HCT116 (cell line): ENCODE measurements at regions not wholly inside any gene's neighbourhood (a gene's known extent, or its start where the extent isn't known, plus 50 kb on each side); places are given as distances from the start of the nearest gene placed in this dataset.

Experiments used
- ATAC-seq: fragments of 200-7000 bp; cut with Tn5 transposase; 2 replicates; pipeline ENCODE4 v1.9.1; 2020; ENCODE audit warnings: mild to moderate bottlenecking, moderate library complexity
- BruUV-seq: library from RNA; stranded (reverse); fragments of 400-500 nt; replicated peaks from 2 replicates; lab custom pipeline; 2021; lab: Mats Ljungman, UMichigan
- CTCF ChIA-PET: fragments of 300-600 bp; sonication (Branson Sonifier 250); formaldehyde crosslinking; loops from one replicate; lab custom pipeline; 2021; ENCODE audit warnings: antibody characterized with exemption; lab: Charles Lee
- POLR2A ChIA-PET: fragments of 300-600, 350-600 bp; sonication (Branson Sonifier 250); formaldehyde crosslinking; loops from one replicate; lab custom pipeline; 2021; ENCODE audit warnings: antibody characterized with exemption; lab: Charles Lee
- RAD21 ChIA-PET, 2 experiments: fragments of 300-600 bp; sonication (Branson Sonifier 250); formaldehyde crosslinking; loops; one replicate each; lab custom pipeline; 2023; ENCODE audit warnings: low total read pairs in 2 of 2; ENCODE audit not compliant: uncharacterized antibody in 2 of 2, unreplicated experiment in 2 of 2, low non-redundant PET in 1 of 2; lab: Charles Lee
- DNase-seq: peaks from one replicate; pipeline ENCODE4 v3.0.0-alpha.2; 2010; ENCODE audit warnings: low read depth, low spot score
- H2AFZ ChIP-seq: fragments of 200-600 bp; shearing (Covaris generic), sonication (generic); 2 replicates; pipeline ENCODE4 v1.6.1; 2017; ENCODE audit warnings: low read depth, mixed run types, mixed read lengths, antibody characterized with exemption, low read length; ENCODE audit not compliant: poor library complexity, severe bottlenecking
- H3K27ac ChIP-seq: 2 replicates; pipeline ENCODE4 v1.5.1; 2012; ENCODE audit warnings: low read depth, low read length
- H3K27me3 ChIP-seq: fragments of 200-600 bp; sonication (generic); 2 replicates; pipeline ENCODE4 v1.6.1; 2016; ENCODE audit warnings: mixed run types, low read length, mixed read lengths; ENCODE audit not compliant: insufficient read depth
- H3K36me3 ChIP-seq, 2 experiments: fragments of 200-500 bp in 1 of 2; fragments of 200-600 bp in 1 of 2; sonication (Bioruptor generic) in 1 of 2; sonication (generic) in 1 of 2; 2 replicates each; pipeline versions ENCODE4 v1.5.1 to v1.6.1; 2014 to 2016; ENCODE audit warnings: low read length in 2 of 2, inconsistent platforms in 1 of 2, mixed read lengths in 1 of 2, mixed run types in 1 of 2; ENCODE audit not compliant: insufficient read depth in 2 of 2, control insufficient read depth in 1 of 2
- H3K4me1 ChIP-seq, 2 experiments: fragments of 200-600 bp in 1 of 2; sonication (generic) in 1 of 2; 2 replicates each; pipeline versions ENCODE4 v1.5.1 to v1.6.1; 2012 to 2017; ENCODE audit warnings: low read length in 2 of 2, inconsistent platforms in 1 of 2, mild to moderate bottlenecking in 1 of 2, mixed read lengths in 1 of 2, mixed run types in 1 of 2, moderate library complexity in 1 of 2; ENCODE audit not compliant: insufficient read depth in 2 of 2, control insufficient read depth in 1 of 2
- H3K4me2 ChIP-seq: fragments of 200-600 bp; sonication (generic); 2 replicates; pipeline ENCODE4 v1.6.1; 2017; ENCODE audit warnings: mixed run types, low read length, mixed read lengths
- H3K4me3 ChIP-seq, 2 experiments: fragments of 200-600 bp in 1 of 2; sonication (generic) in 1 of 2; replicated peaks in 1 of 2; 2 replicates each; pipeline ENCODE4 v1.5.1; 2011 to 2016; ENCODE audit warnings: low read length in 2 of 2, control low read depth in 1 of 2, low read depth in 1 of 2, mild to moderate bottlenecking in 1 of 2, mixed read lengths in 1 of 2, mixed run types in 1 of 2
- H3K79me2 ChIP-seq: fragments of 200-600 bp; sonication (generic); 2 replicates; pipeline ENCODE4 v1.6.1; 2017; ENCODE audit warnings: mild to moderate bottlenecking, mixed run types, low read length, moderate library complexity, mixed read lengths; ENCODE audit not compliant: insufficient read depth
- H3K9ac ChIP-seq: fragments of 200-600 bp; sonication (generic); 2 replicates; pipeline ENCODE4 v1.6.1; 2016; ENCODE audit warnings: low read length, mixed read lengths
- H3K9me2 ChIP-seq: fragments of 200-600 bp; sonication (generic), shearing (Covaris generic); 2 replicates; pipeline ENCODE4 v1.6.1; 2017; ENCODE audit warnings: mixed run types, mild to moderate bottlenecking, moderate library complexity; ENCODE audit not compliant: insufficient read depth
- H3K9me3 ChIP-seq, 2 experiments: fragments of 200-500 bp in 1 of 2; fragments of 200-600 bp in 1 of 2; sonication (Bioruptor generic) in 1 of 2; sonication (generic) in 1 of 2; 2 replicates each; pipeline ENCODE4 v1.6.1; 2014 to 2017; ENCODE audit warnings: low read length in 2 of 2, mixed read lengths in 2 of 2, inconsistent platforms in 1 of 2, low read depth in 1 of 2, mild to moderate bottlenecking in 1 of 2, mixed run types in 1 of 2, moderate library complexity in 1 of 2; ENCODE audit not compliant: control insufficient read depth in 1 of 2, insufficient read depth in 1 of 2
- H4K20me1 ChIP-seq: fragments of 200-600 bp; sonication (generic), shearing (Covaris generic); 2 replicates; pipeline ENCODE4 v1.6.1; 2017; ENCODE audit warnings: mixed run types, mild to moderate bottlenecking, moderate library complexity; ENCODE audit not compliant: insufficient read depth
- ATF3 ChIP-seq: IDR thresholded peaks from 2 replicates; pipeline ENCODE4 v1.6.1; 2012
- EZH2phosphoT487 ChIP-seq: fragments of 200-600 bp; IDR thresholded peaks from 2 replicates; pipeline ENCODE4 v1.6.1; 2018; ENCODE audit warnings: antibody characterized with exemption, borderline replicate concordance
- JUND ChIP-seq: IDR thresholded peaks from 2 replicates; pipeline ENCODE4 v1.6.1; 2012
- REST ChIP-seq: IDR thresholded peaks from 2 replicates; pipeline ENCODE4 v1.6.1; 2012; ENCODE audit warnings: low read depth
- ZBTB33 ChIP-seq: IDR thresholded peaks from 2 replicates; pipeline ENCODE4 v1.6.1; 2011; ENCODE audit warnings: mild to moderate bottlenecking, low read length, moderate library complexity; ENCODE audit not compliant: insufficient replicate concordance; ENCODE audit errors: extremely low read depth
- ZFX ChIP-seq: fragments of 450-650 bp; IDR thresholded peaks from 2 replicates; pipeline ENCODE4 v1.6.1; 2017
- intact Hi-C: fragments of 100-400 bp; cut with micrococcal nuclease; formaldehyde crosslinking; loops from 2 replicates; pipeline ENCODE4 v1.10.0; 2022

- Histone ChIP-seq H3K27ac (no peak overlapping the region), H2AFZ (no peak overlapping the region), H4K20me1 (no peaks in the 10 kb centered on the region), H3K4me1 (no peaks in the 10 kb centered on the region), H3K9me2 (no peaks in the 10 kb centered on the region), H3K79me2 (no peaks in the 10 kb centered on the region), H3K4me3 (no peak overlapping the region)
- POLR2A ChIA-PET = no interaction called here
- no TSS peak for BruUV-seq
- ATAC-seq = no peak
- RAD21 ChIA-PET = no interaction called here
- TF ChIP-seq ATF3 (no peak), JUND (no peak), ZFX (no peak), EZH2phosphoT487 (no peak), REST (no peak), ZBTB33 (no peak)
- TF ChIP-seq, all 23 proteins: peak for 0
- H3K9me3 ChIP-seq = peaks cover 0 to 17% of the 10 kb centered on the region in 2 experiments; a peak in 2 of 4 replicates
- CTCF ChIA-PET = no interaction called here
- DNase-seq = no peak
- intact Hi-C loops = no loop called here
- no peak overlapping the region for H3K9ac ChIP-seq
- H3K27me3 ChIP-seq = no peaks in the 10 kb centered on the region
- H3K4me2 ChIP-seq = no peak overlapping the region
- H3K36me3 ChIP-seq = no peaks in the 10 kb centered on the region
Measured at GRCh38 chr5:18749763-18750162, 1115.5 kb downstream of the TAF11L14 start.
